Kidney (tissue), 13 donors: ENCODE measurements at regions not wholly inside any gene's neighbourhood (a gene's known extent, or its start where the extent isn't known, plus 50 kb on each side); places are given as distances from the start of the nearest gene placed in this dataset.

ENCODE experiments used
- DNase-seq, 5 donors: peaks; one replicate each; pipeline ENCODE4 v3.0.0-alpha.2; 2013 to 2020
- FAIRE-seq: peaks from 2 replicates; lab custom pipeline; 2012; peaks lifted over from hg19 to GRCh38; lab: Jason Lieb, UNC
- H3K27ac ChIP-seq, 2 donors: one replicate each; pipeline ENCODE4 v1.7.0; 2013; ENCODE audit warnings: low read depth in 2 of 2, low read length in 2 of 2, inconsistent platforms in 1 of 2
- H3K27me3 ChIP-seq: one replicate; pipeline ENCODE4 v1.7.1; 2013; ENCODE audit warnings: low read length, inconsistent platforms; ENCODE audit not compliant: control insufficient read depth, insufficient read depth
- H3K36me3 ChIP-seq, 3 donors: one replicate each; pipeline versions ENCODE4 v1.7.0 to v1.7.1; 2013; ENCODE audit warnings: low read length in 3 of 3, control low read depth in 1 of 3, inconsistent platforms in 1 of 3; ENCODE audit not compliant: insufficient read depth in 3 of 3, control insufficient read depth in 2 of 3
- H3K4me1 ChIP-seq, 3 donors: one replicate each; pipeline versions ENCODE4 v1.7.0 to v1.7.1; 2013; ENCODE audit warnings: low read length in 3 of 3, inconsistent platforms in 1 of 3, low read depth in 1 of 3; ENCODE audit not compliant: control insufficient read depth in 2 of 3, insufficient read depth in 2 of 3
- H3K4me3 ChIP-seq, 3 donors: one replicate each; pipeline versions ENCODE4 v1.7.0 to v1.8.1; 2013; ENCODE audit warnings: low read length in 3 of 3, control low read depth in 1 of 3, inconsistent platforms in 1 of 3
- H3K9ac ChIP-seq, 3 donors: one replicate each; pipeline versions ENCODE4 v1.7.0 to v1.7.1; 2013; ENCODE audit warnings: low read length in 3 of 3, control low read depth in 1 of 3, inconsistent platforms in 1 of 3
- H3K9me3 ChIP-seq, 3 donors: one replicate each; pipeline versions ENCODE4 v1.7.0 to v1.7.1; 2013; ENCODE audit warnings: low read length in 3 of 3, control low read depth in 1 of 3, inconsistent platforms in 1 of 3; ENCODE audit not compliant: control insufficient read depth in 2 of 3, insufficient read depth in 1 of 3
- CTCF ChIP-seq: IDR thresholded peaks from 3 replicates; pipeline ENCODE4 v1.5.1; 2012; ENCODE audit warnings: mild to moderate bottlenecking, moderate library complexity, borderline replicate concordance; ENCODE audit not compliant: insufficient read depth; ENCODE audit errors: extremely low read depth
- intact Hi-C: fragments of 100-400 bp; cut with DNase I; formaldehyde crosslinking; loops from one replicate; pipeline ENCODE4 v1.11.1; 2022
- donor health status: control.
- donor health status: control.
- donor health status: control.
- donor health status: control.
- donor health status: control.
- donor health status: DM: yes; HTN: yes; CAD: no.
- donor health status: Normal renal cell carcinoma (clear cell type).

- no peak for TF ChIP-seq CTCF
- intact Hi-C loops = no loop called here
- DNase-seq = no peak
- Histone ChIP-seq H3K9me3 (no peaks in the 10 kb centered on the region), H3K4me1 (no peaks in the 10 kb centered on the region), H3K27me3 (no peaks in the 10 kb centered on the region), H3K36me3 (no peaks in the 10 kb centered on the region), H3K4me3 (no peak overlapping the region), H3K9ac (no peak overlapping the region), H3K27ac (no peak overlapping the region)
- FAIRE-seq = no peak
Measured at GRCh38 chrX:75873993-75874392, 88.9 kb upstream of the MAGEE2 start.

GRCh38 chrX:75883446-75883845 lies 98.4 kb upstream of the MAGEE2 start:
- Histone ChIP-seq H3K9ac (no peak overlapping the region), H3K4me3 (no peak overlapping the region), H3K9me3 (no peaks in the 10 kb centered on the region), H3K4me1 (no peaks in the 10 kb centered on the region), H3K36me3 (no peaks in the 10 kb centered on the region), H3K27ac (no peak overlapping the region), H3K27me3 (no peaks in the 10 kb centered on the region)
- peak in 1 of 5 donors; percentile 0 for DNase-seq
- no peak for TF ChIP-seq CTCF
- no peak for FAIRE-seq
- intact Hi-C loops = no loop called here

- no peaks in the 10 kb centered on the region for H3K27me3 ChIP-seq
- H3K27ac ChIP-seq = no peak overlapping the region
- no peak for TF ChIP-seq CTCF
- no peak for FAIRE-seq
- H3K4me1 ChIP-seq = no peaks in the 10 kb centered on the region
- H3K9me3 ChIP-seq = no peaks in the 10 kb centered on the region
- no peak overlapping the region for H3K4me3 ChIP-seq
- no peaks in the 10 kb centered on the region for H3K36me3 ChIP-seq
- intact Hi-C loops = no loop called here
- DNase-seq = peak in 1 of 5 donors; percentile 0
- no peak overlapping the region for H3K9ac ChIP-seq
Measured at GRCh38 chrX:75887833-75888232, 102.8 kb upstream of the MAGEE2 start.

GRCh38 chrX:75892749-75893148 lies 107.7 kb upstream of the MAGEE2 start:
- Histone ChIP-seq H3K9me3 (no peaks in the 10 kb centered on the region), H3K36me3 (no peaks in the 10 kb centered on the region), H3K4me1 (no peaks in the 10 kb centered on the region), H3K27ac (no peak overlapping the region), H3K4me3 (no peak overlapping the region), H3K27me3 (no peaks in the 10 kb centered on the region), H3K9ac (no peak overlapping the region)
- FAIRE-seq = no peak
- intact Hi-C loops = no loop called here
- DNase-seq = peak in 1 of 5 donors; percentile 4
- TF ChIP-seq CTCF = no peak
